ENCODE measurements at regions not wholly inside any gene's neighbourhood (a gene's known extent, or its start where the extent isn't known, plus 50 kb on each side); places are given as distances from the start of the nearest gene placed in this dataset.

DNA sequence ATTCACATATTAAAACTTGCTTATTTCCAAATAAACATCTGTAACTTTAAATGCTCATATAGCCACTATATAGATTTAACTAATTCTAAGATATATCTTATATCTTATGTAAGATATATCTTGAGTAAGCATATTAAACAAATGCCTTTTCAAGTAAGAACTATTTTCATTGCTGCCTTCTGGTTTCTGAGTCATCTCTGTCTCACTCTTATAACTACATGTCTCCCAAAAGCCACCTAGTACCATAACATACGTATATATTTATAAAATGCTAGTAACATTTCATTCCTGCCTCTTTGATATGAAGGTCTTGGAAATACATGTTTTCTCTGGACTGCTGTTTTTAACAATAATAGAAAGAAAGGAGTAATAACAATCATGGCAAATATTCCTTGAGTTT lies 429.5 kb downstream of the DTWD2 start:
- Histone ChIP-seq H2BK12ac (ENCODE audit: insufficient read length, low read depth, low read length) (no peak overlapping the region), H2BK120ac (ENCODE audit: low read depth, low read length, poor library complexity, severe bottlenecking) (no peak overlapping the region), H2BK20ac (ENCODE audit: low read depth, low read length, poor library complexity, severe bottlenecking) (no peak overlapping the region), H2BK15ac (ENCODE audit: low read depth, low read length) (no peak overlapping the region), H4K5ac (ENCODE audit: insufficient read length, low read depth, low read length) (no peak overlapping the region), H3K9ac (ENCODE audit: extremely low read depth, insufficient read length, low read length) (no peak overlapping the region), H3K4me1 (ENCODE audit: insufficient read depth, low read length) (no peaks in the 10 kb centered on the region), H3K27ac (ENCODE audit: insufficient read length, low read depth, low read length) (no peak overlapping the region), H4K8ac (replicated peaks; ENCODE audit: insufficient read length, low read depth, low read length) (no peak overlapping the region), H3K23ac (ENCODE audit: insufficient read length, low read depth, low read length) (no peak overlapping the region), H2AK5ac (ENCODE audit: insufficient read length, low read length) (no peak overlapping the region), H3K4me2 (ENCODE audit: insufficient read depth, insufficient read length, low read length) (no peak overlapping the region), H2BK5ac (ENCODE audit: insufficient read length, low read length) (no peak overlapping the region), H3K4ac (ENCODE audit: low read depth, low read length) (no peak overlapping the region), H3K18ac (ENCODE audit: insufficient read length, low read depth, low read length) (no peak overlapping the region), H3K27me3 (ENCODE audit: insufficient read depth, low read length) (no peaks in the 10 kb centered on the region), H3K79me1 (ENCODE audit: insufficient read depth, low read depth, low read length, poor library complexity, severe bottlenecking) (no peaks in the 10 kb centered on the region), H3T11ph (ENCODE audit: low read length) (no peak overlapping the region), H3K9me3 (ENCODE audit: control insufficient read depth, low read depth, low read length) (no peaks in the 10 kb centered on the region), H2AFZ (ENCODE audit: low read length) (no peak overlapping the region), H3K56ac (ENCODE audit: insufficient read length, low read depth, low read length) (no peak overlapping the region), H4K20me1 (ENCODE audit: control insufficient read depth, insufficient read depth, insufficient read length) (no peaks in the 10 kb centered on the region), H3K79me2 (ENCODE audit: insufficient read depth, low read length) (no peaks in the 10 kb centered on the region), H4K91ac (ENCODE audit: insufficient read length, low read depth, low read length) (no peak overlapping the region), H3K14ac (ENCODE audit: insufficient read depth, low read length) (no peak overlapping the region), H3K23me2 (ENCODE audit: insufficient read length, low read depth, low read length, poor library complexity, severe bottlenecking) (no peaks in the 10 kb centered on the region)
- DNase-seq, result no peak
- H3K27me3 Mint-ChIP-seq (ENCODE audit: low read depth), result no peaks in the 10 kb centered on the region
- TF ChIP-seq, protein P1, sequence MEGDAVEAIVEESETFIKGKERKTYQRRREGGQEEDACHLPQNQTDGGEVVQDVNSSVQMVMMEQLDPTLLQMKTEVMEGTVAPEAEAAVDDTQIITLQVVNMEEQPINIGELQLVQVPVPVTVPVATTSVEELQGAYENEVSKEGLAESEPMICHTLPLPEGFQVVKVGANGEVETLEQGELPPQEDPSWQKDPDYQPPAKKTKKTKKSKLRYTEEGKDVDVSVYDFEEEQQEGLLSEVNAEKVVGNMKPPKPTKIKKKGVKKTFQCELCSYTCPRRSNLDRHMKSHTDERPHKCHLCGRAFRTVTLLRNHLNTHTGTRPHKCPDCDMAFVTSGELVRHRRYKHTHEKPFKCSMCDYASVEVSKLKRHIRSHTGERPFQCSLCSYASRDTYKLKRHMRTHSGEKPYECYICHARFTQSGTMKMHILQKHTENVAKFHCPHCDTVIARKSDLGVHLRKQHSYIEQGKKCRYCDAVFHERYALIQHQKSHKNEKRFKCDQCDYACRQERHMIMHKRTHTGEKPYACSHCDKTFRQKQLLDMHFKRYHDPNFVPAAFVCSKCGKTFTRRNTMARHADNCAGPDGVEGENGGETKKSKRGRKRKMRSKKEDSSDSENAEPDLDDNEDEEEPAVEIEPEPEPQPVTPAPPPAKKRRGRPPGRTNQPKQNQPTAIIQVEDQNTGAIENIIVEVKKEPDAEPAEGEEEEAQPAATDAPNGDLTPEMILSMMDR (conservative IDR thresholded peaks at IDR 0.05), result no peak
- WGBS (ENCODE audit: extremely low coverage, insufficient read length, low lambda C conversion rate), result no CpG with 5 or more reads among the region's 1 CpG
- no peaks in the 10 kb centered on the region for H3K9me3 Mint-ChIP-seq
- no peak overlapping the region for H3K4me3 Mint-ChIP-seq
- H3K27ac Mint-ChIP-seq, result no peak overlapping the region
- peaks cover 6 to 8% of the 10 kb centered on the region in 2 experiments; a peak in 3 of 4 replicates for H3K4me1 Mint-ChIP-seq
- H3K36me3 Mint-ChIP-seq (ENCODE audit: insufficient read depth in 1 of 3, low read depth in 3 of 3), result no peaks in the 10 kb centered on the region
